Ascending aorta (tissue), 2 donors: ENCODE measurements at regions not wholly inside any gene's neighbourhood (a gene's known extent, or its start where the extent isn't known, plus 50 kb on each side); places are given as distances from the start of the nearest gene placed in this dataset.

ENCODE experiments used
- DNase-seq, 2 donors: peaks; one replicate each; pipeline ENCODE4 v3.0.0-alpha.2; 2019; ENCODE audit warnings: low spot score in 2 of 2
- H3K27ac ChIP-seq, 2 donors: fragments of 200-600 bp; sonication (generic); one replicate each; pipeline ENCODE4 v1.5.1; 2016 to 2017; ENCODE audit warnings: mild to moderate bottlenecking in 1 of 2
- H3K27me3 ChIP-seq: fragments of 200-600 bp; sonication (generic); one replicate; pipeline ENCODE4 v1.5.1; 2017
- H3K36me3 ChIP-seq, 2 donors: fragments of 200-600 bp; sonication (generic); one replicate each; pipeline ENCODE4 v1.5.1; 2016
- H3K4me1 ChIP-seq, 2 donors: fragments of 200-600 bp; sonication (generic); one replicate each; pipeline ENCODE4 v1.5.1; 2016 to 2017; ENCODE audit warnings: mild to moderate bottlenecking in 1 of 2
- H3K4me3 ChIP-seq, 2 donors: fragments of 200-600 bp; sonication (generic); one replicate each; pipeline ENCODE4 v1.5.1; 2016 to 2017; ENCODE audit warnings: mild to moderate bottlenecking in 1 of 2
- H3K9me3 ChIP-seq, 2 donors: fragments of 200-600 bp; sonication (generic); one replicate each; pipeline ENCODE4 v1.5.1; 2016
- CTCF ChIP-seq, 3 experiments: fragments of 200-600 bp in 2 of 3; fragments of 450-650 bp in 1 of 3; sonication (generic) in 2 of 3; IDR thresholded peaks; one replicate each; pipeline ENCODE4 v1.5.1; 2016 to 2019; ENCODE audit warnings: antibody characterized with exemption in 3 of 3, mild to moderate bottlenecking in 1 of 3, moderate library complexity in 1 of 3
- intact Hi-C: fragments of 100-400 bp; cut with DNase I; formaldehyde crosslinking; loops from one replicate; pipeline ENCODE4 v1.15.1; 2023

GRCh38 chr10:128217136-128217535 lies 90.9 kb upstream of the MKI67 start:
- no peak for TF ChIP-seq CTCF (IDR thresholded peaks at IDR 0.05)
- DNase-seq: no peak
- H3K9me3 ChIP-seq: no peaks in the 10 kb centered on the region
- intact Hi-C loops: no loop called here
- no peak overlapping the region for H3K27ac ChIP-seq
- H3K36me3 ChIP-seq: no peaks in the 10 kb centered on the region
- no peak overlapping the region for H3K4me3 ChIP-seq
- H3K27me3 ChIP-seq: no peaks in the 10 kb centered on the region
- no peaks in the 10 kb centered on the region for H3K4me1 ChIP-seq

- H3K4me3 ChIP-seq: no peak overlapping the region
- H3K36me3 ChIP-seq: no peaks in the 10 kb centered on the region
- TF ChIP-seq CTCF (IDR thresholded peaks at IDR 0.05): no peak
- DNase-seq: no peak
- intact Hi-C loops: no loop called here
- no peaks in the 10 kb centered on the region for H3K9me3 ChIP-seq
- H3K27me3 ChIP-seq: no peaks in the 10 kb centered on the region
- H3K4me1 ChIP-seq: no peaks in the 10 kb centered on the region
- H3K27ac ChIP-seq: no peak overlapping the region
Measured at GRCh38 chr10:128218161-128218560, 91.9 kb upstream of the MKI67 start.

GRCh38 chr10:128219295-128219694 lies 93.1 kb upstream of the MKI67 start:
- Histone ChIP-seq H3K4me3 (no peak overlapping the region), H3K9me3 (no peaks in the 10 kb centered on the region), H3K4me1 (no peaks in the 10 kb centered on the region), H3K36me3 (no peaks in the 10 kb centered on the region), H3K27me3 (no peaks in the 10 kb centered on the region), H3K27ac (no peak overlapping the region)
- intact Hi-C loops: no loop called here
- no peak for TF ChIP-seq CTCF (IDR thresholded peaks at IDR 0.05)
- DNase-seq: no peak

- TF ChIP-seq CTCF (IDR thresholded peaks at IDR 0.05): no peak
- Histone ChIP-seq H3K27ac (no peak overlapping the region), H3K4me3 (no peak overlapping the region), H3K9me3 (no peaks in the 10 kb centered on the region), H3K36me3 (no peaks in the 10 kb centered on the region), H3K4me1 (no peaks in the 10 kb centered on the region), H3K27me3 (no peaks in the 10 kb centered on the region)
- intact Hi-C loops: no loop called here
- DNase-seq: no peak
Measured at GRCh38 chr10:128220021-128220420, 93.8 kb upstream of the MKI67 start.

GRCh38 chr10:128221117-128221516 lies 94.9 kb upstream of the MKI67 start:
- no peaks in the 10 kb centered on the region for H3K27me3 ChIP-seq
- no peaks in the 10 kb centered on the region for H3K4me1 ChIP-seq
- DNase-seq: no peak
- H3K9me3 ChIP-seq: no peaks in the 10 kb centered on the region
- no peaks in the 10 kb centered on the region for H3K36me3 ChIP-seq
- H3K4me3 ChIP-seq: no peak overlapping the region
- TF ChIP-seq CTCF (IDR thresholded peaks at IDR 0.05): no peak
- intact Hi-C loops: no loop called here
- no peak overlapping the region for H3K27ac ChIP-seq

- Histone ChIP-seq H3K27me3 (no peaks in the 10 kb centered on the region), H3K27ac (no peak overlapping the region), H3K4me1 (no peaks in the 10 kb centered on the region), H3K9me3 (no peaks in the 10 kb centered on the region), H3K4me3 (no peak overlapping the region), H3K36me3 (no peaks in the 10 kb centered on the region)
- DNase-seq: no peak
- TF ChIP-seq CTCF (IDR thresholded peaks at IDR 0.05): no peak
- intact Hi-C loops: no loop called here
Measured at GRCh38 chr10:128221807-128222206, 95.6 kb upstream of the MKI67 start.
